ENCODE measurements at regions not wholly inside any gene's neighbourhood (a gene's known extent, or its start where the extent isn't known, plus 50 kb on each side); places are given as distances from the start of the nearest gene placed in this dataset.
"Not testable (repeated sequence)": the region's sequence is repeated elsewhere in the genome, so short reads cannot be mapped to it uniquely, and the experiment has no call there.

GRCh38 chr12:131507094-131507493 is 203.8 kb upstream of the SFSWAP start:
- no peak for DNase-seq

- DNase-seq: no peak
These were observed 203.0 kb upstream of the SFSWAP start for GRCh38 chr12:131507881-131508280.

GRCh38 chr12:131509701-131510100 is 201.2 kb upstream of the SFSWAP start:
- DNase-seq: no peak

GRCh38 chr12:131510431-131510830 is 200.5 kb upstream of the SFSWAP start:
- DNase-seq: no peak

- no peak for DNase-seq
These were observed 199.5 kb upstream of the SFSWAP start for GRCh38 chr12:131511391-131511802.

GRCh38 chr12:131511803-131512561 is 198.9 kb upstream of the SFSWAP start:
- no peak for DNase-seq

GRCh38 chr12:131513606-131514005 is 197.3 kb upstream of the SFSWAP start:
- DNase-seq: no peak

- DNase-seq: not testable (repeated sequence)
These were observed 190.3 kb upstream of the SFSWAP start for GRCh38 chr12:131520553-131520952.

- no peak for DNase-seq
These were observed 189.6 kb upstream of the SFSWAP start for GRCh38 chr12:131521326-131521725.

- no peak for DNase-seq
These were observed 184.9 kb upstream of the SFSWAP start for GRCh38 chr12:131525795-131526508.

GRCh38 chr12:131527092-131527491 is 183.8 kb upstream of the SFSWAP start:
- DNase-seq: no peak

GRCh38 chr12:131527736-131528135 is 183.2 kb upstream of the SFSWAP start:
- DNase-seq: no peak

GRCh38 chr12:131528144-131528543 is 182.7 kb upstream of the SFSWAP start:
- no peak for DNase-seq

- no peak for DNase-seq
These were observed 182.2 kb upstream of the SFSWAP start for GRCh38 chr12:131528667-131529066.

- no peak for DNase-seq
These were observed 181.5 kb upstream of the SFSWAP start for GRCh38 chr12:131529196-131530040.

- no peak for DNase-seq
These were observed 180.9 kb upstream of the SFSWAP start for GRCh38 chr12:131530041-131530332.

- DNase-seq: no peak
These were observed 180.5 kb upstream of the SFSWAP start for GRCh38 chr12:131530422-131530821.

- DNase-seq: no peak
These were observed 177.8 kb upstream of the SFSWAP start for GRCh38 chr12:131533139-131533538.

GRCh38 chr12:131535779-131536178 is 175.1 kb upstream of the SFSWAP start:
- no peak for DNase-seq

GRCh38 chr12:131536337-131536736 is 174.6 kb upstream of the SFSWAP start:
- DNase-seq: no peak

GRCh38 chr12:131536766-131537165 is 174.1 kb upstream of the SFSWAP start:
- DNase-seq: no peak

- DNase-seq: no peak
These were observed 173.5 kb upstream of the SFSWAP start for GRCh38 chr12:131537267-131537958.
